ENCODE measurements at regions not wholly inside any gene's neighbourhood (a gene's known extent, or its start where the extent isn't known, plus 50 kb on each side); places are given as distances from the start of the nearest gene placed in this dataset.

DNA sequence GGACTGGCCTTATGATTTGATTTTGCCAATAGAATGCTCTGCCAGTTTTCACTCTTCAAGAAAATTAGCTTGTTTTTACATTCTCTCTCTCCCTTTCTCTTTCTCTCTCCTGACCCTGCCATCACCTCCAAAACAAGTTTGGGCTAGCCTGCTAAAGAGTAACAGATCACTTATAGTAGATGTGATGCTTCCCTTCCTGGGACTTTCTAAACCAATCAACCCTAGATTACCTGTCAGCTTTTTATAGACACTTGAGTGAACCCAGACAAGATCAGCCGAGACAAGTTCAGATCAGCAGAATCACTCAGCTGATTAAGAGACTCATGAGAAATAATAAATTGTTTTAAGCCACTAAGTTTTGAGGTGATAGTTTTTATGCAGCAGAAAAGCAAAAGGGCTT is 521.2 kb downstream of the ANKRD50 start:
- TF ChIP-seq, protein P1, sequence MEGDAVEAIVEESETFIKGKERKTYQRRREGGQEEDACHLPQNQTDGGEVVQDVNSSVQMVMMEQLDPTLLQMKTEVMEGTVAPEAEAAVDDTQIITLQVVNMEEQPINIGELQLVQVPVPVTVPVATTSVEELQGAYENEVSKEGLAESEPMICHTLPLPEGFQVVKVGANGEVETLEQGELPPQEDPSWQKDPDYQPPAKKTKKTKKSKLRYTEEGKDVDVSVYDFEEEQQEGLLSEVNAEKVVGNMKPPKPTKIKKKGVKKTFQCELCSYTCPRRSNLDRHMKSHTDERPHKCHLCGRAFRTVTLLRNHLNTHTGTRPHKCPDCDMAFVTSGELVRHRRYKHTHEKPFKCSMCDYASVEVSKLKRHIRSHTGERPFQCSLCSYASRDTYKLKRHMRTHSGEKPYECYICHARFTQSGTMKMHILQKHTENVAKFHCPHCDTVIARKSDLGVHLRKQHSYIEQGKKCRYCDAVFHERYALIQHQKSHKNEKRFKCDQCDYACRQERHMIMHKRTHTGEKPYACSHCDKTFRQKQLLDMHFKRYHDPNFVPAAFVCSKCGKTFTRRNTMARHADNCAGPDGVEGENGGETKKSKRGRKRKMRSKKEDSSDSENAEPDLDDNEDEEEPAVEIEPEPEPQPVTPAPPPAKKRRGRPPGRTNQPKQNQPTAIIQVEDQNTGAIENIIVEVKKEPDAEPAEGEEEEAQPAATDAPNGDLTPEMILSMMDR (IDR thresholded peaks at IDR 0.05) = no peak
- TF ChIP-seq POLR2A (IDR thresholded peaks at IDR 0.05) = no peak
- no peak for TF ChIP-seq EP300 (IDR thresholded peaks at IDR 0.05)
